SU-DHL-6 (cell line): ENCODE measurements at regions not wholly inside any gene's neighbourhood (a gene's known extent, or its start where the extent isn't known, plus 50 kb on each side); places are given as distances from the start of the nearest gene placed in this dataset.

Experiments used
- H2AFZ ChIP-seq: fragments of 200-600 bp; sonication (generic); 2 replicates; pipeline ENCODE4 v1.6.1; 2014; ENCODE audit warnings: low read depth, mild to moderate bottlenecking, moderate library complexity, mixed read lengths, antibody characterized with exemption, low read length; ENCODE audit not compliant: severe bottlenecking
- H3F3A ChIP-seq: fragments of 200-600 bp; shearing (Covaris generic); 2 replicates; pipeline ENCODE4 v1.6.0; 2016; ENCODE audit warnings: antibody characterized with exemption, mild to moderate bottlenecking; ENCODE audit not compliant: insufficient read depth
- H3K27ac ChIP-seq: fragments of 200-600 bp; sonication (generic); 2 replicates; pipeline ENCODE4 v1.5.1; 2016; ENCODE audit warnings: low read depth, mild to moderate bottlenecking, low read length, moderate library complexity, mixed read lengths
- H3K27me3 ChIP-seq: fragments of 200-600 bp; sonication (generic), shearing (Covaris generic); 2 replicates; pipeline ENCODE4 v1.6.0; 2014; ENCODE audit warnings: mild to moderate bottlenecking, low read length
- H3K36me3 ChIP-seq: fragments of 200-600 bp; sonication (generic); 2 replicates; pipeline ENCODE4 v1.6.1; 2014; ENCODE audit warnings: mild to moderate bottlenecking, low read length, mixed read lengths
- H3K4me2 ChIP-seq: fragments of 300-600, 200-600 bp; shearing (Covaris generic), sonication (generic); 2 replicates; pipeline ENCODE4 v1.6.0; 2014; ENCODE audit warnings: low read length, low read depth, mild to moderate bottlenecking; ENCODE audit not compliant: poor library complexity, severe bottlenecking
- H3K4me3 ChIP-seq: fragments of 200-600 bp; sonication (generic); 2 replicates; pipeline ENCODE4 v1.5.1; 2014; ENCODE audit warnings: antibody characterized with exemption, low read length, mild to moderate bottlenecking, mixed read lengths; ENCODE audit not compliant: insufficient read depth, poor library complexity, severe bottlenecking
- H3K79me2 ChIP-seq: fragments of 200-600 bp; sonication (generic); 2 replicates; pipeline ENCODE4 v1.6.1; 2014; ENCODE audit warnings: mild to moderate bottlenecking, low read length, moderate library complexity; ENCODE audit not compliant: insufficient read depth
- H3K9ac ChIP-seq: fragments of 200-600 bp; sonication (generic); 2 replicates; pipeline ENCODE4 v1.7.0; 2014; ENCODE audit warnings: mild to moderate bottlenecking, low read length
- H3K9me2 ChIP-seq: fragments of 200-600 bp; sonication (generic); replicated peaks from 2 replicates; pipeline ENCODE4 v1.6.1; 2014; ENCODE audit warnings: low read length; ENCODE audit not compliant: insufficient read depth
- H3K9me3 ChIP-seq: fragments of 200-600 bp; sonication (generic); 2 replicates; pipeline ENCODE4 v1.6.1; 2014; ENCODE audit warnings: low read length, mixed read lengths; ENCODE audit not compliant: insufficient read depth
- H4K20me1 ChIP-seq: fragments of 200-600 bp; sonication (generic); 2 replicates; pipeline ENCODE4 v1.6.1; 2014; ENCODE audit warnings: low read depth, mild to moderate bottlenecking, antibody characterized with exemption, low read length, moderate library complexity, mixed read lengths
- EZH2phosphoT487 ChIP-seq: fragments of 200-600 bp; sonication (generic), shearing (Covaris generic); conservative IDR thresholded peaks from 2 replicates; pipeline ENCODE4 v1.6.1; 2018; ENCODE audit warnings: mild to moderate bottlenecking, antibody characterized with exemption, low read length, moderate library complexity, mixed read lengths
- TF ChIP-seq, protein P1 (sequence below): fragments of 200-600 bp; sonication (generic); IDR thresholded peaks from one replicate; pipeline ENCODE4 v1.5.1; 2017; ENCODE audit warnings: antibody characterized with exemption, mild to moderate bottlenecking, low read length, moderate library complexity; ENCODE audit not compliant: insufficient read depth, poor library complexity, severe bottlenecking

DNA sequence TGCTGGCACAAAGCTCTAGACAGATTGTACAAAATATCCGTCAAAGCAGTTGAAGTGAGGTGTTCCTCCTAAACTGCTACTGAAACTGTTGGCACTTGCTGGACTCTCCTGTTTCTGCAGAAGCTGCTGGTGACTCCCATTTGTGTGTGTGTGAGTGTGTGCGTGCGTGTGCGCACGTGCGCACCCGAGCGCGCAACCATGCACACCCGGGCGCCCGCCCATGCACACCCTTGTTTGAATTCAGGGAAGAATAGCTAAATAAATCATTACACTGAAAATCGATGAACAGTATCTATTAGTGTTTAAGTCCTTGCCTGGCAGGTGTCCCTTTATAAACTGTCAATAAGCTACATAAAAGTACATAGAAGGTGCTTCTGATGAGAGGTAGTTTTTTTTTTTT is 156.4 kb upstream of the B3GALT2 start:
- Histone ChIP-seq H3K36me3 (no peaks in the 10 kb centered on the region), H2AFZ (no peak overlapping the region), H3K9me2 (no peaks in the 10 kb centered on the region), H3K9me3 (no peaks in the 10 kb centered on the region), H3K27me3 (no peaks in the 10 kb centered on the region), H3K9ac (no peak overlapping the region), H3K4me3 (no peak overlapping the region), H3K4me2 (no peak overlapping the region), H3K79me2 (no peaks in the 10 kb centered on the region), H3F3A (no peaks in the 10 kb centered on the region), H3K27ac (no peak overlapping the region), H4K20me1 (no peaks in the 10 kb centered on the region)
- TF ChIP-seq, protein P1, sequence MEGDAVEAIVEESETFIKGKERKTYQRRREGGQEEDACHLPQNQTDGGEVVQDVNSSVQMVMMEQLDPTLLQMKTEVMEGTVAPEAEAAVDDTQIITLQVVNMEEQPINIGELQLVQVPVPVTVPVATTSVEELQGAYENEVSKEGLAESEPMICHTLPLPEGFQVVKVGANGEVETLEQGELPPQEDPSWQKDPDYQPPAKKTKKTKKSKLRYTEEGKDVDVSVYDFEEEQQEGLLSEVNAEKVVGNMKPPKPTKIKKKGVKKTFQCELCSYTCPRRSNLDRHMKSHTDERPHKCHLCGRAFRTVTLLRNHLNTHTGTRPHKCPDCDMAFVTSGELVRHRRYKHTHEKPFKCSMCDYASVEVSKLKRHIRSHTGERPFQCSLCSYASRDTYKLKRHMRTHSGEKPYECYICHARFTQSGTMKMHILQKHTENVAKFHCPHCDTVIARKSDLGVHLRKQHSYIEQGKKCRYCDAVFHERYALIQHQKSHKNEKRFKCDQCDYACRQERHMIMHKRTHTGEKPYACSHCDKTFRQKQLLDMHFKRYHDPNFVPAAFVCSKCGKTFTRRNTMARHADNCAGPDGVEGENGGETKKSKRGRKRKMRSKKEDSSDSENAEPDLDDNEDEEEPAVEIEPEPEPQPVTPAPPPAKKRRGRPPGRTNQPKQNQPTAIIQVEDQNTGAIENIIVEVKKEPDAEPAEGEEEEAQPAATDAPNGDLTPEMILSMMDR = no peak
- TF ChIP-seq EZH2phosphoT487 = no peak

DNA sequence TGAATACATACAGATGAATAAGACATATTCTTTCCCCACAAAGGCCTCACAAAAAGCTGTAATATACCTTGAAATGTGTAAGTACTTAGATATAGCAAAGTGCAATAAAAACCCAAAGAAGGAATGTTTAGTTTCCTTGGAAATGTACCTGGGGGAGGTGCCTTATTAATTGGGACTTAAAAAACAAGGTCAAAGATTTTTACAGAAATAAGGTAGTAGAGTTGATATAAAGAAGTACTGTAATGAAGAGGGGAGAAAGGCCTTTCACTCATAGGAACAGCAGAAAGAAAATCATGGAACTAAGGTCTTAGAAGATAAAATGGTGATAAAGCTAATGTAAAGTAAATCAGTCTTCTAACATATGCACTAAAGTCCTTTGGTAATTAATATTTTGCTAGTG is 153.9 kb upstream of the B3GALT2 start:
- Histone ChIP-seq H2AFZ (no peak overlapping the region), H3K4me3 (no peak overlapping the region), H3K27ac (no peak overlapping the region), H3K79me2 (no peaks in the 10 kb centered on the region), H3K9ac (no peak overlapping the region), H4K20me1 (no peaks in the 10 kb centered on the region), H3F3A (no peaks in the 10 kb centered on the region), H3K9me2 (no peaks in the 10 kb centered on the region), H3K27me3 (no peaks in the 10 kb centered on the region), H3K9me3 (no peaks in the 10 kb centered on the region), H3K4me2 (no peak overlapping the region), H3K36me3 (no peaks in the 10 kb centered on the region)
- no peak for TF ChIP-seq EZH2phosphoT487
- TF ChIP-seq, protein P1 = no peak

DNA sequence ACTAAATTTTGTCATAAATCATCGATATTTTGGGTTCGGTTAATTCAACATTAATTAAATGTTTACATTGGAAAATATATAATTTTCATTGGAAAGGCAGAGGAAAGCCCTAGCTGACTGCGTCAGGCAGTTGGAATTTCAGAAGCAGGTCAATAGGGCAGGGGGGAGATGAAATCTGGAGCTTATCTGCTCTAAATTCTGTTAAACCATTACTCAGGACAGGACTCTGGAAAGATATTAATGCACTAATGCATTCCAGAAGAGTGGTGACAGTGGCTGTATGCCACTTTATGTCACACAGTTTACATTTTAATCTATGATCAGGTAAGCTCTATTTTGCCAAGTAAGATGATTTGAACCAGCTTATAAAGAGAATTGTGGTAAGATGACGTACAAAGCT is 153.0 kb upstream of the B3GALT2 start:
- Histone ChIP-seq H3K27me3 (no peaks in the 10 kb centered on the region), H3K36me3 (no peaks in the 10 kb centered on the region), H3K79me2 (no peaks in the 10 kb centered on the region), H3F3A (no peaks in the 10 kb centered on the region), H3K4me2 (no peak overlapping the region), H3K9me2 (no peaks in the 10 kb centered on the region), H3K9ac (no peak overlapping the region), H3K9me3 (no peaks in the 10 kb centered on the region), H3K4me3 (no peak overlapping the region), H2AFZ (no peak overlapping the region), H4K20me1 (no peaks in the 10 kb centered on the region), H3K27ac (no peak overlapping the region)
- TF ChIP-seq, protein P1 = no peak
- TF ChIP-seq EZH2phosphoT487 = no peak

DNA sequence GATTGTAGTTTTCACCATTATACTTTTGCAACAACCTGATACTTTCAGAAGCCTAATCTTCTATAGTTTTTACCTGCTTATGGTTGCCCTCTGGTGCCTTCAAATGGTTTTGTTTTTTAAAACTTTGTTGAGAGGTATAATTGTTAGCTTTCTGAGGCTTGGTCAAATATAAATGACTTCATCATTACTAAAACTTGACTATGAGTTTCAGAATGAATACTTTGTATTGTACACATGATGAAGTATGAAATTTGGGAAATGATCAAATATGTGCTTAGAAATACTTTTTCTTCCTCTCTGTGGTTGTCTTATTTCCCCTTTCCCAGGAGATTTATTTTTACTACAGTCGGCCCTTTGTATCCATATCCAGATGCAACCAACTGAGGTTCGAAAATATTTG is 151.8 kb upstream of the B3GALT2 start:
- Histone ChIP-seq H3F3A (no peaks in the 10 kb centered on the region), H3K9ac (no peak overlapping the region), H3K79me2 (no peaks in the 10 kb centered on the region), H2AFZ (no peak overlapping the region), H3K36me3 (no peaks in the 10 kb centered on the region), H3K9me2 (no peaks in the 10 kb centered on the region), H3K4me3 (no peak overlapping the region), H3K27me3 (no peaks in the 10 kb centered on the region), H3K27ac (no peak overlapping the region), H3K9me3 (0 out of 2 replicates have a peak, but pooled peaks cover 6% of the 10 kb centered on the region), H4K20me1 (no peaks in the 10 kb centered on the region), H3K4me2 (no peak overlapping the region)
- TF ChIP-seq, protein P1 = no peak
- TF ChIP-seq EZH2phosphoT487 = no peak
